HG03354 (cell line): ENCODE measurements at regions not wholly inside any gene's neighbourhood (a gene's known extent, or its start where the extent isn't known, plus 50 kb on each side); places are given as distances from the start of the nearest gene placed in this dataset.
"Not testable (repeated sequence)": the region's sequence is repeated elsewhere in the genome, so short reads cannot be mapped to it uniquely, and the experiment has no call there.

Experiments used
- ATAC-seq: cut with Tn5 transposase; IDR thresholded peaks from one replicate; pipeline ENCODE4 v1.9.1; 2021; ENCODE audit warnings: mild to moderate bottlenecking; ENCODE audit not compliant: unreplicated experiment, poor library complexity, severe bottlenecking

GRCh38 chr4:179625406-179625805 is 2183.2 kb upstream of the AGA start:
- ATAC-seq, result no peak

GRCh38 chr4:179626687-179627086 is 2184.4 kb upstream of the AGA start:
- no peak for ATAC-seq

- no peak for ATAC-seq
These were observed 2189.1 kb upstream of the AGA start for GRCh38 chr4:179631321-179631720.

GRCh38 chr4:179634862-179635261 is 2192.6 kb upstream of the AGA start:
- ATAC-seq, result no peak

- ATAC-seq, result no peak
These were observed 2220.3 kb upstream of the AGA start for GRCh38 chr4:179662522-179662921.

- no peak for ATAC-seq
These were observed 2221.6 kb upstream of the AGA start for GRCh38 chr4:179663641-179664429.

- ATAC-seq, result no peak
These were observed 2222.3 kb upstream of the AGA start for GRCh38 chr4:179664430-179665027.

- no peak for ATAC-seq
These were observed 2224.0 kb upstream of the AGA start for GRCh38 chr4:179666226-179666625.

GRCh38 chr4:179671609-179672008 is 2229.4 kb upstream of the AGA start:
- ATAC-seq, result no peak

GRCh38 chr4:179678093-179678814 is 2236.0 kb upstream of the AGA start:
- no peak for ATAC-seq

GRCh38 chr4:179683661-179684060 is 2241.4 kb upstream of the AGA start:
- ATAC-seq, result not testable (repeated sequence)

GRCh38 chr4:179692222-179692621 is 2250.0 kb upstream of the AGA start:
- no peak for ATAC-seq

GRCh38 chr4:179695175-179695574 is 2252.9 kb upstream of the AGA start:
- no peak for ATAC-seq

GRCh38 chr4:179698321-179698720 is 2256.1 kb upstream of the AGA start:
- no peak for ATAC-seq

- no peak for ATAC-seq
These were observed 2267.9 kb upstream of the AGA start for GRCh38 chr4:179709961-179710624.

GRCh38 chr4:179719766-179720450 is 2277.7 kb upstream of the AGA start:
- no peak for ATAC-seq

- not testable (repeated sequence) for ATAC-seq
These were observed 2284.3 kb upstream of the AGA start for GRCh38 chr4:179726491-179726890.

- no peak for ATAC-seq
These were observed 2286.1 kb upstream of the AGA start for GRCh38 chr4:179728305-179728704.

GRCh38 chr4:179736820-179737219 is 2294.6 kb upstream of the AGA start:
- not testable (repeated sequence) for ATAC-seq

- no peak for ATAC-seq
These were observed 2296.6 kb upstream of the AGA start for GRCh38 chr4:179738822-179739221.
